ENCODE measurements at regions not wholly inside any gene's neighbourhood (a gene's known extent, or its start where the extent isn't known, plus 50 kb on each side); places are given as distances from the start of the nearest gene placed in this dataset.
"Not testable (repeated sequence)": the region's sequence is repeated elsewhere in the genome, so short reads cannot be mapped to it uniquely, and the experiment has no call there.

- no peak overlapping the region for H3K4me3 ChIP-seq
- no peaks in the 10 kb centered on the region for H3K9me3 ChIP-seq
- no peak overlapping the region for H3K27ac ChIP-seq
- 82 to 87% (median 85%) methylated on average over 2 of the region's 2 CpGs for WGBS, 3 donors
- no peaks in the 10 kb centered on the region for H3K36me3 ChIP-seq (ENCODE audit: insufficient read depth in 1 of 2, low read depth in 1 of 2)
- no peaks in the 10 kb centered on the region for H3K27me3 ChIP-seq (ENCODE audit: insufficient read depth in 3 of 3, low read length in 2 of 3)
- no peak for DNase-seq
- no peaks in the 10 kb centered on the region for H3K4me1 ChIP-seq
- ATAC-seq: no peak
- intact Hi-C loops (cut with DNase I): no loop called here
- TF ChIP-seq CTCF (IDR thresholded peaks at IDR 0.05): no peak
Measured at GRCh38 chr3:102727340-102727739, 292.5 kb downstream of the ZPLD1 start.

GRCh38 chr3:102732581-102732980, 297.8 kb downstream of the ZPLD1 start:
- H3K36me3 ChIP-seq (ENCODE audit: insufficient read depth in 1 of 2, low read depth in 1 of 2); H3K4me1 ChIP-seq: not testable (repeated sequence)
- 93 to 97% (median 96%) methylated on average over 12 of the region's 12 CpGs for WGBS, 3 donors

GRCh38 chr3:102733791-102734563, 299.2 kb downstream of the ZPLD1 start:
- Histone ChIP-seq H3K27ac (no peak overlapping the region), H3K27me3 (ENCODE audit: insufficient read depth in 3 of 3, low read length in 2 of 3) (no peaks in the 10 kb centered on the region), H3K9me3 (no peaks in the 10 kb centered on the region), H3K4me1 (no peaks in the 10 kb centered on the region), H3K4me3 (no peak overlapping the region), H3K36me3 (ENCODE audit: insufficient read depth in 1 of 2, low read depth in 1 of 2) (no peaks in the 10 kb centered on the region)
- DNase-seq (no peak), ATAC-seq (no peak)
- WGBS, 3 donors: 18 to 26% (median 20%) methylated on average over 5 of the region's 5 CpGs
- intact Hi-C loops (cut with DNase I): no loop called here
- TF ChIP-seq CTCF (IDR thresholded peaks at IDR 0.05): no peak

More at GRCh38 chr3:102732581-102732980, 297.8 kb downstream of the ZPLD1 start:
- H3K27me3 ChIP-seq (ENCODE audit: insufficient read depth in 3 of 3, low read length in 2 of 3); intact Hi-C loops (cut with DNase I); H3K27ac ChIP-seq; ATAC-seq; DNase-seq; H3K9me3 ChIP-seq; H3K4me3 ChIP-seq: not testable (repeated sequence)

- intact Hi-C loops (cut with DNase I): no loop called here
- no peak overlapping the region for H3K27ac ChIP-seq
- DNase-seq (no peak), ATAC-seq (no peak)
- no peaks in the 10 kb centered on the region for H3K9me3 ChIP-seq
- no peaks in the 10 kb centered on the region for H3K4me1 ChIP-seq
- no peak overlapping the region for H3K4me3 ChIP-seq
- no peaks in the 10 kb centered on the region for H3K27me3 ChIP-seq (ENCODE audit: insufficient read depth in 3 of 3, low read length in 2 of 3)
- no peaks in the 10 kb centered on the region for H3K36me3 ChIP-seq (ENCODE audit: insufficient read depth in 1 of 2, low read depth in 1 of 2)
- no peak for TF ChIP-seq CTCF (IDR thresholded peaks at IDR 0.05)
- WGBS, 3 donors: 87 to 97% (median 91%) methylated on average over 1 of the region's 1 CpG
Measured at GRCh38 chr3:102735311-102735710, 300.5 kb downstream of the ZPLD1 start.

GRCh38 chr3:102736288-102736974, 301.6 kb downstream of the ZPLD1 start:
- H3K4me1 ChIP-seq: no peaks in the 10 kb centered on the region
- no peaks in the 10 kb centered on the region for H3K27me3 ChIP-seq (ENCODE audit: insufficient read depth in 3 of 3, low read length in 2 of 3)
- no peak for TF ChIP-seq CTCF (IDR thresholded peaks at IDR 0.05)
- H3K9me3 ChIP-seq: no peaks in the 10 kb centered on the region
- no peaks in the 10 kb centered on the region for H3K36me3 ChIP-seq (ENCODE audit: insufficient read depth in 1 of 2, low read depth in 1 of 2)
- H3K27ac ChIP-seq: no peak overlapping the region
- 56 to 67% (median 66%) methylated on average over 8 of the region's 8 CpGs for WGBS, 3 donors
- no peak for DNase-seq
- intact Hi-C loops (cut with DNase I): no loop called here
- no peak for ATAC-seq
- no peak overlapping the region for H3K4me3 ChIP-seq

Measured in psoas muscle (tissue), 7 donors.